Lung microvascular endothelial cell (primary cell): ENCODE measurements at regions not wholly inside any gene's neighbourhood (a gene's known extent, or its start where the extent isn't known, plus 50 kb on each side); places are given as distances from the start of the nearest gene placed in this dataset.
"Not testable (repeated sequence)": the region's sequence is repeated elsewhere in the genome, so short reads cannot be mapped to it uniquely, and the experiment has no call there.

Experiments
- DNase-seq, 2 donors: peaks; one replicate each; pipeline versions ENCODE4 v3.0.0 to v3.0.0-alpha.2; 2010; ENCODE audit warnings: low read depth in 2 of 2

DNA sequence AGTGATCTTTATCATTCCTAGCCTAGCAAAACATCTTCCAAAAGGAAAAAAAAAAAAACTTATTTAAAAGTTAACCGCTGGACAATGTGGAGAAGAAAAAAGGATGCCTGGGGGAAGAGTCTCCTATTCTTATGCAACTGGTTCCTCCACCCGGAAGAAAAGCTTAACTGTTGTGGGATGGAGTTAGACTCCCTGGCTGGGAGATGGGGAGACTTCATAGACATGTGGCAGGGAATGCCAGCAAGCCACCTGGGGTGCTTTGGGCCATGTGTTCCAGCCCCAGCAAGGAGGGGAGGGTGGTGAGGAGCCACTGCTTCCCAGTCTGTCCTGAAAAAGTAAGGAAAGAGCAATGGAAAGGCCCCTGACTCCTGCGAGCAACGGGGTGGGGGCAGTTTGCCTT, 119.4 kb upstream of the SPIN4 start:
- DNase-seq, result no peak

DNA sequence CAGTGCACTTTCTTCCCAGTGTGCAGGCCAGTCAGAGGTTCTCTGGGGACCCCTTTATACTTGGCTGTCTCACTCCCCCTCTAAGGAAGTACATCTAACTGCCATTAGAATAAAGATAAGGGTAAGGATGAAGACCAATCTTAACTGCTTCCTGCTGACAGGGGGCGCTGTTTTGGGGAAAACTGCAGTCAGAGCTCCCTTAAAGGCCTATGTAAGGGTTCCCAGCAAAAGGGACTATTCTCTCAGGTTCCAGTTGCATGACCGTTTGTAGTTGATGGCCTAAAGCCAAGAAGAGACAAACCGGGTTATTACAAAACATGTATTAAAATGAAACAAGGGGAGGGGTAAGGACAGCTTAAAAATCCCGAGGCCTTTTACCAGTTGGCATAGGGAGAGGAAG, 115.6 kb upstream of the SPIN4 start:
- no peak for DNase-seq

DNA sequence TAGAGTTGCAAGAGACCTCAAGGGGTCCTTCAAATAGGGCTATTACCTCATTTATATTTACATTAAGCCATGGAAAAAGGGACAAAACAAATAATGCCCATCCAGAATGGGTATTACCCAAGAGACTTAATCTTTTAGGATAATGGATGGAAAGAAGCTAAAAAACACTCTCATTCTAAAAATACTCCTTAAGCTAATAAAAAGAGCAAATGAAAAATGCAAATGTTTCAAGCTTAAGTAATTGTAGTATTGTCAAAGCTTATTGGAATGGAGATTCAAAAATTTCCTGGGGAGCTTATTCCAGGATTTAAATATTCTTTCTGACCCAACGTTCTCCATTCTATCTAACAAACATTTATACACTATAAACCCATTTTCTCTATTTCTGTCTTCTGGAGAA, 107.8 kb upstream of the SPIN4 start:
- no peak for DNase-seq

DNA sequence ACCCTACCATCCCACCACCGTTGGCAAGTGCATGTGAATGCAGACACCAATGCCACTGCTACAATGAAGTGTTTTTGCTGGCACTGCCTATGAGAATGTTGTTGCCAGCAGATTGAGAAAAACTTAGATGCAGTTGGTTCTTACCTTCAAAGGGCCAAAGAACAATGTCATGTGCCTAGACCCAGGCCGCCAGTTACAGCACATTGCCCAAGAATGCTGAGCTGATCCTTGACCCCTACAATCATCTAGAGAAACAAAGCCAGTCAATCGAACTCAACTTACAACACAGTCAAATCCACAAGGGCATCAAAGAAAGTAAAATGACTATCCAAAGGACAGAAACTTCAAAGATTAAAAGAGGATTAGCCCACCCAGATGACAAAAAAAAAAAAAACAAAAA, 102.4 kb upstream of the SPIN4 start:
- DNase-seq, result no peak

DNA sequence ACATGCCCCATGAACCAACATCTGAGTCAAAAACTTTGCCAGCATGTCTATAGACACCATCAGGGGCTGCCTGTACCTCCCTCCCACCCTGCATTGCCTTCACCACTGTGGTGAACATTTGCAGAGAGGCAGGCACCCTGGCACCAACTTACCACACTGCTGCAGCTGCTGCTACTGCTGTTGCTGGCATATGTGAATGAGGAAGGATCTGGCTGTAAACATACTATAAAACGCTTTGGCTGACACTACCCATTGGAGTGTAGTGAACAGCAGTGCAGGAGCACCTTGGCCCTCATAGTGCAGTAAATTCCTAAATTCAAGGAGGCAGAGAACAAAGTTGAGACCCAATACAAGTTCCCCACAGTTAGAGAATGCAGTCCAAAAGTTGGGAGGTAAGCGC, 90.6 kb upstream of the SPIN4 start:
- DNase-seq, result no peak

DNA sequence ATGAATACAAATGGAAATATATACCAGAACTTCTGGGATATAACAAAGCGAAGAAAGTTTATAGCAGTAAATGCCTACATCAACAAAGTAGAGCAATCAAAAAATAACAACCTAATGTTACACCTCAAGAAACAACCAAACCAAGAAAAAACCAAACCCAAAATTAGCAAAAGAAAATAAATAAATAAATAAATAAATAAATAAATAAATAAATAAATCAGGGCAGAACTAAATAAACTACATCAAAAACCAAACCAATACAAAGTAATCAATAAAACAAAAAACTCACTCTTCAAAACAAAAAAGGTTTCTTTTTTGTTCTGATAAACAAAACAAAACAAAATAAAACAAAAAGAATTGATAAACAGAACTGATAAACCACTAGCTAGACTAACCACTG, 88.4 kb upstream of the SPIN4 start:
- DNase-seq, result no peak

DNA sequence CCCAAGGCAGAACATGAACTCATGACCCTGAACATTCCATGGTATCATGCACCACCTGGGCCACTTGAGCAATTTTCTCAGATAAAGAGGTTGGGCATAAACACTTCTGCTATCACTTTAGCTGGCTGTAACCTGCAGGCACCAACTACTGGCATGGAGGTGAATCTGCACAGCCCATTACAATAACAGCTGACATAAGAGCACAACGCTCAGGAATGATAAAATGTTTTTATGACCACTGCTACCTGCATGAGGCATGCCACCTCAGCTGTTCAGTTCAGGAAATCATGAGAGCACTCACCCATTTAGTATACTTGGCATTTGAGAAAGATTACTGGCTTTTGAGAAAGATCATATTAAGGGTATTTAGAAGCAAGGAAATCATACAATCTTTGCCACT, 85.7 kb upstream of the SPIN4 start:
- DNase-seq, result no peak

DNA sequence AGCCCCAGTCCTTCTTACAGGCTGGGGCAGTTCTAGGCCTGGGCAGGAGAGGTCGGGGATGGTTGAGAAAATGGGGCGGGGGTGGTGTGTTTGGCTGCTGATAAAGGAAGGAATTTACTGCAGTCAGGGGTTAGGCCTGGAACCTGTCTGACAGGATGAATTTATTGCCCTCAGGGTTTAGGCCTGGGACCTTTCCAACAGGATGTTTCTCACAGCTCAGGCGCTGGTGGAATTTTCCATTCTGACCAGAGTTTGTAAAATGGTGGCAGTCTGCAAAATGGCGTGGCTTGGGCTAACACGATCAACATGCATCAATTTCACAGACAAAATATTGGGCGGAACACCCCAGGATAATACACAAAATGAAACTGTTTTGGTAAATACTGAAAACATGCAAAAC, 83.5 kb upstream of the SPIN4 start:
- peak; percentile 67 to 96 for DNase-seq

DNA sequence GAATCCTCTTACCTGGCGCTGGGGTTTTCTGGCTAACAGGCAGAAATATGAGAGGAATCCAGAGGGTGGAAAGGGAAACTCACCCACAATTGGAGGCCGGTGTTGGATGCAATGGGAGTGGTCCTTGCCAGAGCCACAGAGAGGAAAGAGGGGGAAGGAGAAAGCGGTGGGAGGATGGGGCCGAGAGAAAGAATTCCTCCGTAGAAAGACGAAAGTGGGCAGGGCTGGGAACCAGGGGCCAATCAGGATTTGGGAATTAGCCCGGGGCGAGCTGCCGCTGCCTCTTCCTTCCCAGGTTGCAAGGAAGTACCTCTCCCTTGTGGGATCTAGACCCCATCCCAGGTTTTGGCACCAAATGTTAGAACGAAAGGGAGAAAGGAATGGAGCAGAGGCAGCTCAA, 83.1 kb upstream of the SPIN4 start:
- DNase-seq, result peak in 1 of 2 donors; percentile 61

DNA sequence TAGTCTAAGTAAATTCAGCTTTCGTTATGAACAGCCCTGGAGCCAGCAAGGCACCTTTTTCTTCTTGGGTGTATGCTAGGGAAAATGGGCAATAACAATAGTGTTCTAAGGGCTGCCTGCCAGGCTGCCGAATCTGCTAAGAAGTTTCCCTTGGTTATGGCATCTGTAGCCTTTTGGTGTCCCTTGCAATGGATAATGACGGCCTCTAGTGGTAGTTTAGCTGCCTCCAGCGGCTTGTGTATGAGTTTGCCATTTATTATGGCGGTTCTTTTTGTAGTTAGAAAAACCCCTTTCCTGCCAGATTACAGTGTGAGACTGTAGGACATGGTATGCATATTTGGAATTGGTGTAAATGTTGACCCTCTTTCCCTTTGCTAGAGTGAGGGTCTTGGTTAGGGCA, 78.9 kb upstream of the SPIN4 start:
- no peak for DNase-seq

DNA sequence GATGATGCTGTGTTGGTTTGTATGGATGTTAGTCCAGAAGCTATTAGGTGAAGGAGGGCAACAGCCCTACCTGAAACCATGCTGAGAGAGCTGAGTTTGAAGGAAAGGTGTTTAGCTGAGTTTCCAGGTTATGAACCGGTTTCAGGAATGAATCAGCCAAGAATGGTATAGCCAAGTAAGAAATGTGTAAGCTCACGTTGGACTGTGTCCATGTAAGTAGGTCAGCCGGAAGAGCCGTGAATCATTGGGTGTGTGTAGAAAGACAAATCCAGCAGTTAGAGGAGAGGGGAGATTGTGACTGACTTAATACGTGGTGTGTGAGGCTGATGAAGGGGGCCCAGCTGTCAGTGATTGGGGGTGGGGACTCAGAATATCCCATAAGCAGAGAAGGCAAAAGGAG, 77.2 kb upstream of the SPIN4 start:
- peak in 1 of 2 donors; percentile 6 for DNase-seq

DNA sequence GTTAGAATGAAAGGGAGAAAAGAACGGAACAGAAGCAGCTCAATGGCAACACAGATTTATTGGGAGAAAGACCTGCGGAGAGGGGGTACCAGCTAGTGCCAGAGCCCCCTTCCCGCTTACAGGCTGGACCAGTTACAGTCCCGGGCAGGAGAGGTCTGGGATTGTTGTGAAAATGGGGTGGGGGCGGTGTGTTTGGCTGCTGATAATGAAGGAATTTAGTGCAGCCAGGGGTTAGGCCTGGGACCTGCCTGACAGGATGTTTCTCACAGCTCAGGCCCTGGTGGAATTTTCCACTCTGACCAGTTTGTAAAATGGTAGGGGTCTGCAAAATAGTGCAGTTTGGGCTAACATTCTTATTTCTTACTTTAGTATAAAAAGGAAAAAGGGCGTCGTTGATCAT, 75.4 kb upstream of the SPIN4 start:
- DNase-seq, result peak in 1 of 2 donors; percentile 84

DNA sequence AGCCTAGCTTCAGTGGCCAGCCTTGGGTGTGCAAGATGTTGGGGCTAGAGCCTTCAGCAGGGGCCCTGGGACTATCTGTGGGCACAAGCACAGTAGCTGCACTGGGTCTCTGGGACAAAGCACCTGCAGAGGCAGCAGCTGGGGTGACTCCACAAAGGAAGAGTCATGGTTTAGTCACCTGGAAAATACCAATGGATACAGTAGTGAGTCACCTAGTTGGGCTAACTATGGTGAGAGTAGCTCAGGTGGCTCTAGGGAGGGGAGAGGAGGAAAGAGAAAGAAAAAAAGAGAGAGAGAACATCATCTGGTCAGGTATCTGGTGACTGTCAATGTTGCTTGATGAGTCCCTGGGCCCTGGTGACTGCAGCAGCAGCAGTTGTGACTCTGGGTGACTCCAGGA, 72.9 kb upstream of the SPIN4 start:
- no peak for DNase-seq

DNA sequence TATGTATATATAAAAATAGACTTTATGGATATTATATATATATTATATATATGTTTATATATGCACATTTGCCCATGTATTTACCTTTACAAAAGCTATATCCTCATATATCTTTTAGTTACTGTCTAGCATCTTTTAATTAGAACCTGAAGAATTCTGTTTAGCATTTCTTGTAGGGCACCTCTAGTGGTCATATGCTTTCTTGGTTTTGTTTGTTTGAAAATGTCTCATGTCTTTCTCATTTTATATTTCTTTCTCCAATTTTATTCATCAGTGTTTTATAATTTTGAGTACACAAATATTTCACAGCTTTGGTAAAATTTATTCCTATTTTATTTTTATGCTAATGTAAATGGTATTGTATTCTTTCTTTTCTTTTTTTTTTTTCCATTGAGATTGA, 70.3 kb upstream of the SPIN4 start:
- DNase-seq, result no peak

DNA sequence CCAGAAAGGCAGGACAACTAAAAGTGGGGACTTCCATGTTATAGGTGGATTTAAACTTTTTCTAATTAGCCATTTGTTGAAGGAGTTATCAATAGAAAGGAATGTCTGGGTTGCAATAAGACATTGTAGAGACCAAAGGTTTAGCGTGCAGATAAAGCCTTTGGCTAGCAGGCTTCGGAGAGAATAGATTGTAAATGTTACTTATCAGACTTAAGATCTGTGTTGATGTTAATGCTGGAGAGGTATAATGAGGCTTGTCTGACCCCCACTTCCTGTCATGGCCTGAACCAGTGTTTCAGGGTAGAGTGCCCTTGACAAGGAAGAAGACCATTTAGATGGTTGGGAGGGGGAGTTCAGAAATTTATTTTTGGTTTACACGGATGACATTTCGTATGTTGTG, 67.1 kb upstream of the SPIN4 start:
- DNase-seq, result no peak

DNA sequence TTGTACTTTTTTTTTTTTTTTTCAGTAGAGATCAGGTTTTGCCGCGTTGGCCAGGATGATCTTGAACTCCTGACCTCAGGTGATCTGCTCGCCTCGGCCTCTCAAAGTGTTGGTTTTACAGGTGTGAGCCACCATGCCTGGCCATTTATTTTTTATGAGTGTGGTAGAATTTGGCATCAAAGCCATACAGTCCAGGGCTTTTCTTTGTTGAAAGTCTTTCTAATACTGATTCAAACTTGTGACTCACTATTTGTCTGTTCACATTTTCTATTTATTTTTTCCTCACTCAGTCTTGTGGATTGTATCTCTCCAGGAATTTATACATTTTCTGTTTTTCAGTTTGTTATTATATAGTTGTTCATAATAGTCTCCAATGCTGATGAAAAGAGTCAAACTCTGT, 66.5 kb upstream of the SPIN4 start:
- DNase-seq, result no peak

DNA sequence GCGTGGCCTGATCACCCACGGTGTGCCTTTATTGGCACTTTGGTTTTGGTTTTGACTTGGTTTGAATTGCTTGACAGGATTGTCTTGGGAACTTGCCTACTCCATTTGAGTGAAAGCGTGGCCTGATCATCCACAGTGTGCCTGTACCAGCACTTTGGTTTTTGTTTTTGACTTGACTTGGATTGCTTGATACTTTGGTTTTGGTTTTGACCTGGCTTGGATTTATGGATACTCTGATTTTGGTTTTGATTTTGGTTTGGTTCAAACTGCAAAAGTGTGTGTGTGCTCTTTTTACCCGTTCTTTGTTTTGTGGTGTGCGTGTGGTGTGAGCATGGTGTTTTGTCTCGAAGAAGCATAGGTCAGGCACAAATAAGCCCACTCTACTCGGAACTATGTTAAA, 58.8 kb upstream of the SPIN4 start:
- DNase-seq, result not testable (repeated sequence)

DNA sequence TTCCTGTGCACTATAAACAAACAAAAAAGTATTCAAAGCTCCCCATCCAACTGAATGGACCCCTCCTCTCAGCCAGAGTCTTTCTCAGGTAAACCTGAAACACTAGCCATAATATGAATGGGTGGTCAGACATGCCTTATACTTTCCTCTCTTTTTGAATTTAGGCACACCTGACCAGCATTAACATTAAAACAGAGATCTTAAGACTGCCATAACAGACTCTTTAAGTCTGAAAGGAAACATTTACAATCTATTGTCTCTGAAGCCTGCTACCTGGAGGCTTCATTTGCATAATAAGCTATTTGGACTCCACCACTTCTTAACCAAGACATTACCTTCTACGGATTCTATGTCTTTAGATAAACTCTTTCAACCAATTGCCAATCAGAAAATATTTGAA, 56.9 kb upstream of the SPIN4 start:
- DNase-seq, result no peak

DNA sequence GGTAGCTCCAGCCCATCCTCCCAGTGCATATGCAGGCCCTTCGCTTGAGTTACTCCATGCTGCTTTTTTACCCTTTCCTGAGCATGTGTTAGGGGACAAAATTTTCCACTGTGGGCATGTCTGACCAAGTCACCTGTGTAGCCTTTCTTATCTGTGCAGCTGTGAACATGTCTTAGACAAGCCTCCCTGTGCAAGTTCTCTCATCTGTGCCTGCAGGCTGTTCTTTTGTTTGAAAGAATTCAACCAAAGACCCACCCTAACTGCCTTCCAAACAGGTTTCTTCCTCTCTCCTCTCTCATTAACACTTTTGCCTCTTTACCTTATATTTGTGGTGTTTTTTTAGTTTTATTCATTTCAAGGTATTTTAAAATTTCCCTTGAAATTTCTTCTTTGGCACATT, 53.2 kb upstream of the SPIN4 start:
- DNase-seq, result no peak

DNA sequence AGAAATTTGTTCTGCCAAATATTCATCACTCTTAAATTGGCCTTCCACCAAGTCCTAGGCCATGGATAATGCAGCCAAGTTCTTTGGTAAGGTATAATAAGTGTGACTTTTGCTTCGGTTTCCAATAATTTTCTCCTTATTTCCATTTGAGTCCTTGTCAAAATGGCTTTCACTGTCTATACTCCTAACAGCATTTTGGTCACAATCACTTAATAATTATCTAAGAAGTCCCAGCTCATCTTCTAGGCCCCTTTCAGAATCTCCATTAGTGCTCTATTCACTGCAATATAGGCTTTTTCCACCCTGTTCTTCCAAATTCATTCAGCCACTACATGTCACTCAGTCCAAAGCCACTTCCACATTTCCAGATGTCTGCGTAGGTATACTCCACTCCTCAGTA, 51.0 kb upstream of the SPIN4 start:
- no peak for DNase-seq
